Epithelial cell of esophagus (primary cell): ENCODE measurements at regions not wholly inside any gene's neighbourhood (a gene's known extent, or its start where the extent isn't known, plus 50 kb on each side); places are given as distances from the start of the nearest gene placed in this dataset.

Source experiments
- DNase-seq: peaks from one replicate; pipeline ENCODE4 v3.0.0; 2010; ENCODE audit warnings: low read depth
- H3K4me3 ChIP-seq: 2 replicates; pipeline ENCODE4 v1.5.1; 2011; ENCODE audit warnings: mild to moderate bottlenecking, low read length, control low read depth
- TF ChIP-seq, protein P1 (sequence below): IDR thresholded peaks from 2 replicates; pipeline ENCODE4 v1.5.1; 2011; ENCODE audit warnings: low read depth, mild to moderate bottlenecking, low read length, control low read depth, inconsistent platforms; ENCODE audit not compliant: insufficient read depth; ENCODE audit errors: missing control alignments

DNA sequence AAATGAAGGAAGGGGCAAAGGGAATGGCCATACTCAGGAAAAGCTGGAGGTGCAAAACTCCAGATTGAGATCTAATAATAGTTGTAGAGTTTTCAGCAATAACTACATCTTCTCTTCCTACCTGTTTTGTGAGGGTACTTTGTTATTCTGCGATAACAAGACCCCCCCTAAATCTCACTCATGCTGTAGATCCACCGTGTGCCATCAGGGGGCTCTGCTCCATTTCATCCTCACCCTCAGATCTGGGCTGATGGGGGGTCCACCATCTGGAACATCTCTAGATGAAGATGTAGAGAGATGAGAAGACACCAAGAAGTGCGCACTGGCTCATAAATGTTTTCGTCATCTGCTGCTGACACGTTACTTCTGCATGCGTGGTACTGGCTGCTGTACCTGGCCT is 135.9 kb upstream of the KIRREL3 start:
- DNase-seq, result no peak
- no peak overlapping the region for H3K4me3 ChIP-seq
- TF ChIP-seq, protein P1, sequence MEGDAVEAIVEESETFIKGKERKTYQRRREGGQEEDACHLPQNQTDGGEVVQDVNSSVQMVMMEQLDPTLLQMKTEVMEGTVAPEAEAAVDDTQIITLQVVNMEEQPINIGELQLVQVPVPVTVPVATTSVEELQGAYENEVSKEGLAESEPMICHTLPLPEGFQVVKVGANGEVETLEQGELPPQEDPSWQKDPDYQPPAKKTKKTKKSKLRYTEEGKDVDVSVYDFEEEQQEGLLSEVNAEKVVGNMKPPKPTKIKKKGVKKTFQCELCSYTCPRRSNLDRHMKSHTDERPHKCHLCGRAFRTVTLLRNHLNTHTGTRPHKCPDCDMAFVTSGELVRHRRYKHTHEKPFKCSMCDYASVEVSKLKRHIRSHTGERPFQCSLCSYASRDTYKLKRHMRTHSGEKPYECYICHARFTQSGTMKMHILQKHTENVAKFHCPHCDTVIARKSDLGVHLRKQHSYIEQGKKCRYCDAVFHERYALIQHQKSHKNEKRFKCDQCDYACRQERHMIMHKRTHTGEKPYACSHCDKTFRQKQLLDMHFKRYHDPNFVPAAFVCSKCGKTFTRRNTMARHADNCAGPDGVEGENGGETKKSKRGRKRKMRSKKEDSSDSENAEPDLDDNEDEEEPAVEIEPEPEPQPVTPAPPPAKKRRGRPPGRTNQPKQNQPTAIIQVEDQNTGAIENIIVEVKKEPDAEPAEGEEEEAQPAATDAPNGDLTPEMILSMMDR, result no peak

DNA sequence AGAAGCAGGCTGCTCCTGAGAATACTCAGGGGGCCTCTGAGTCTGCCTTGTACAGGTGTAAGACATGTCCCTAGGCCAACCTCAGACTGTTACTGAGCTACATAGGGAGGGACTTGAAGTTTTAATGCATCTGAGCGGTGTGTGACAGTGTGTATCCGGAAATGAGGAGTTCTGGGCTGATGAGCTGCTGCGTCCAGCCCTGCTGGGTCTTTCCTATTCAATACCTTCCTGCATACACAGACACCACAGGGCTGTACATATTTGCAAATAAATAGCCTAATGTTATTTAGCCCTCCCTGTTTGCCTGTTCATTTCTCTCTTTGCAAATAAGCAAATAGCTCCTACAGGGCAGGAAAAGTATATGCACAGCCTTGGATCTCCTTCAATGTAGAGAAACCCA is 134.7 kb upstream of the KIRREL3 start:
- TF ChIP-seq, protein P1, result no peak
- DNase-seq, result no peak
- H3K4me3 ChIP-seq, result no peak overlapping the region

DNA sequence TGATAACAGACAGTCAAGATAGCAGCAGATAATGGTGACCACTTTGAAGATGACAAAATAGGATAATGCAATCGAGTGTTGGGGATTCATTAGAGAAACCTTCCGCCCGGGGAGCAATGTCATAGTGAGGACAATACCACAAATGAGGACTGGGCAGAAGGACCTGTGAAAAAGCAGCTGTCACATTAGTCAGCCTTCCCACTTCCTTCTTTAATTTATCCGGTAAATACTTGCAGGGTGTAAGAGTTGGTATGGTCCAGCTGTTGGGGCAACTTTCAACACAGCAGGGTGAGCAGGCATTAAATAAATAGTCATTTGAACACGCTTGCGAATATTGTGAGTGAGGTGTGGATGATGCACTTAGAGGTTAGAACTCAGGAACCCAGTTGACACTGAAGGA is 132.5 kb upstream of the KIRREL3 start:
- H3K4me3 ChIP-seq, result no peak overlapping the region
- TF ChIP-seq, protein P1, result no peak
- DNase-seq, result no peak

GRCh38 chr11:127130321-127130720 is 129.8 kb upstream of the KIRREL3 start:
- TF ChIP-seq, protein P1, result no peak
- H3K4me3 ChIP-seq, result no peak overlapping the region
- no peak for DNase-seq

- DNase-seq, result no peak
- H3K4me3 ChIP-seq, result no peak overlapping the region
- TF ChIP-seq, protein P1, result no peak
Observed at GRCh38 chr11:127126986-127127385, 126.4 kb upstream of the KIRREL3 start.

DNA sequence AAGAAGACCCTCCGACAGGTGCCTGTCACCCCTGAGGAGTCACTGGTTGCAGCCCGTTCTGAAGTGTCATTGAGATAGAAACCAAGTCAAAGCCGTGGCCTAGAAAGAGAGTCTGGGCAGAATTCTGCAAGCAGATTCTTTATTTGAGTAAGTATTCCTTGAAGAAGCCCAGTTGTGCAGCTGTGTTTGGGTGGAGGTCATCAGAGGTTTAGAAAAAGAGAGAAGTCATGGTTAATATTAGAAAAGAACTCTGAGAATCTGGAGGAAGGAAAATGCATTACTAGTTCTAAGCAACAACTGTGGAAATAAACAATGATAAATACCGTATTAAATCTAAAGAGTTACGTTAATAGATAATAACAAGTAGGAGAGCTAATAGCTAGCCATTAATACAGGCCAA is 118.8 kb upstream of the KIRREL3 start:
- DNase-seq, result no peak
- no peak overlapping the region for H3K4me3 ChIP-seq
- TF ChIP-seq, protein P1, result no peak

- H3K4me3 ChIP-seq, result no peak overlapping the region
- TF ChIP-seq, protein P1, result no peak
- no peak for DNase-seq
Observed at GRCh38 chr11:127118811-127119210, 118.2 kb upstream of the KIRREL3 start.
